GM19328 (cell line): ENCODE measurements at regions not wholly inside any gene's neighbourhood (a gene's known extent, or its start where the extent isn't known, plus 50 kb on each side); places are given as distances from the start of the nearest gene placed in this dataset.

Experiments
- ATAC-seq: cut with Tn5 transposase; IDR thresholded peaks from one replicate; pipeline ENCODE4 v1.9.1; 2021; ENCODE audit warnings: mild to moderate bottlenecking, moderate library complexity; ENCODE audit not compliant: unreplicated experiment

GRCh38 chr3:43932921-43933320 lies 242.2 kb downstream of the ABHD5 start:
- no peak for ATAC-seq

GRCh38 chr3:43948013-43948412 lies 257.3 kb downstream of the ABHD5 start:
- ATAC-seq, result no peak

- no peak for ATAC-seq
Observed at GRCh38 chr3:43949594-43949993, 258.9 kb downstream of the ABHD5 start.

- no peak for ATAC-seq
Observed at GRCh38 chr3:43950775-43951174, 260.0 kb downstream of the ABHD5 start.

- no peak for ATAC-seq
Observed at GRCh38 chr3:43951813-43952212, 261.1 kb downstream of the ABHD5 start.

GRCh38 chr3:43953380-43953779 lies 262.6 kb downstream of the ABHD5 start:
- ATAC-seq, result no peak

GRCh38 chr3:43953814-43954692 lies 263.3 kb downstream of the ABHD5 start:
- ATAC-seq, result no peak

GRCh38 chr3:43956945-43957344 lies 266.2 kb downstream of the ABHD5 start:
- no peak for ATAC-seq

GRCh38 chr3:43957553-43957952 lies 266.8 kb downstream of the ABHD5 start:
- no peak for ATAC-seq

- ATAC-seq, result no peak
Observed at GRCh38 chr3:43958005-43958770, 267.4 kb downstream of the ABHD5 start.

GRCh38 chr3:43958973-43959372 lies 268.2 kb downstream of the ABHD5 start:
- ATAC-seq, result no peak

GRCh38 chr3:43959498-43960447 lies 269.0 kb downstream of the ABHD5 start:
- ATAC-seq, result no peak

- no peak for ATAC-seq
Observed at GRCh38 chr3:43960448-43960840, 269.7 kb downstream of the ABHD5 start.

- no peak for ATAC-seq
Observed at GRCh38 chr3:43962043-43962442, 271.3 kb downstream of the ABHD5 start.

- no peak for ATAC-seq
Observed at GRCh38 chr3:43963208-43963607, 272.5 kb downstream of the ABHD5 start.

GRCh38 chr3:43964640-43965039 lies 273.9 kb downstream of the ABHD5 start:
- no peak for ATAC-seq

GRCh38 chr3:43965656-43966055 lies 274.9 kb downstream of the ABHD5 start:
- ATAC-seq, result no peak

GRCh38 chr3:43966126-43966525 lies 275.4 kb downstream of the ABHD5 start:
- no peak for ATAC-seq

- no peak for ATAC-seq
Observed at GRCh38 chr3:43966530-43966929, 275.2 kb upstream of the TOPAZ1 start.

- no peak for ATAC-seq
Observed at GRCh38 chr3:43968465-43968864, 273.2 kb upstream of the TOPAZ1 start.

- ATAC-seq, result no peak
Observed at GRCh38 chr3:43969944-43970343, 271.7 kb upstream of the TOPAZ1 start.
